ENCODE measurements at regions not wholly inside any gene's neighbourhood (a gene's known extent, or its start where the extent isn't known, plus 50 kb on each side); places are given as distances from the start of the nearest gene placed in this dataset.

GRCh38 chr20:40232273-40232672 is 456.8 kb downstream of the MAFB start (continued):
- TF ChIP-seq HDAC2 (IDR thresholded peaks at IDR 0.05; ENCODE audit: borderline replicate concordance in 1 of 2, low read depth in 2 of 2, low read length in 2 of 2) (no peak), FOSL1 (IDR thresholded peaks at IDR 0.05; ENCODE audit: insufficient read depth, low read depth, low read length) (no peak), SIN3A (conservative IDR thresholded peaks at IDR 0.05 in 1 of 2, IDR thresholded peaks at IDR 0.05 in 1 of 2; ENCODE audit: low read depth in 1 of 2, low read length in 2 of 2) (no peak)
